NCI-H226 (cell line): ENCODE measurements at regions not wholly inside any gene's neighbourhood (a gene's known extent, or its start where the extent isn't known, plus 50 kb on each side); places are given as distances from the start of the nearest gene placed in this dataset.
"Not testable (repeated sequence)": the region's sequence is repeated elsewhere in the genome, so short reads cannot be mapped to it uniquely, and the experiment has no call there.

Source experiments
- DNase-seq: peaks from one replicate; pipeline ENCODE4 v3.0.0-alpha.2; 2015

DNA sequence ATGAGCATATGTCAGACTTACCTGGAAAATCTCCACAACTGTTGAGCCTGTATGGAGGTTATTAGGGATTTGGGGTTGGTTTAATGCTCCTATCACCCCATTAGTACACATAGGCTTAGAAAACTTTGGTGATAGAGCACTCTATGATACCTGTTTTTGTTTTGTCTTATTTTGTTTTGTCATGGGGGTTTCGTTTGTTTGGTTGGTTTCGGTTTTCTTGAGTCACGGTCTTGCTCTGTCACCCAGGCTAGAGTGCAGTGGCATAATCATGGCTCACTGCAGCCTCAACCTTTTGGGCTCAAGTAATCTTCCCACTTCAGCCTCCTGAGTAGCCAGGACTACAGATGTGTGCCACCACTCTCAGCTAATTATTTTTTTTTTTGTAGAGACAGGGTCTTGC lies 70.0 kb downstream of the MZT1 start:
- DNase-seq: no peak

DNA sequence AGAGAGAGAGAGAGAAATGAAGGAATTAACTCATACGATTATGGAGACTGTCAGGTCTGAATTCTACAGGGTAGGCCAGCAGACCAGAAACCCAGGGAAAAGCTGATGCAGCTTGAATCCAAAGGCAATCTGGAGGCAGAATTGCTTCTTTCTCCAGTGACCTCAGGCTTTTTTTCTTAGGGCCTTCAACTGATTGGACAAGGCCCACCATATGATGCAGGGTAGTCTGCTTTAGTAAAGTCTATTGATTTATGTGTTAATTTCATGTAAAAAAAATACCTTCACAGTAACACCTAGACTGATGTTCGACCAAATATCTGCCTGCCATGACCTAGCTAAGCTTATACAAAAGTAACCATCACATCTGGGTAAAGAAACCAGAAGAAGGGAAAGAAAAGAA lies 71.1 kb downstream of the MZT1 start:
- DNase-seq: no peak

DNA sequence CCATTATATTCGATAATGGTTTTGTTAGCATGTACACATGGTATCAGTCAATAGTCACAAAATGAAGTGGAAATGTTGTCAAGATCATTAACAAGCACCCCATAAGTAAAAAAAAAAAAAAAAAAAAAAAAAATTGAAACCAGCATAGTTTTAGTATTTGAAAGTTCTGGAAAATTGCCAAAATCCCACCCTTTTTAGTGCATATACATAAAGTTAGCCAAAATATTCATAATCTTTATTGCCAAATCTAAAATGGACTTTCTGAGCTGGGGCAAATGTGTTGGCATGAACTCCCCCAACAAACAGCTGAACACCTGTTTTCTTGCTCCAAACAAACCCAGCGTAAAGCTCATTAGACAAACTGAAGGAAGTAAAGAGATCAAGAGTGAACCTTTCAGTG lies 73.9 kb downstream of the MZT1 start:
- DNase-seq: no peak

DNA sequence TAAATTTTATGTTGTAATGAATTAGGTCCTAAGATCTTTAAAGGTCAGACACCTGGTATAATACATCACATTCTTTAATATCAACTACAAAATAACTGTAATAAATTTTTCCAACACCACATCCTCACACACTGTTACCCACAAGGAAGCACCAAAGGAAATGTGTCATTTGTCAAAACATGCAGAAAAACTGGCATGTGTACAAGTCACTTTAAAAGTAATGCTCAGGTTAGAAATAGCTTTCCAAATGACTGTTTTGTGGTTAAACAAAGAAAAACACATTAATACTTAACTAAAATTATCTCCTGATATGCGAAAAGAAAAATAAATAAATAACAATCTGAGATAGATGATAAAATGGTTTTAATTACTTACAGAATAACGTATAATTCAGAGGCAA lies 74.7 kb downstream of the MZT1 start:
- no peak for DNase-seq

DNA sequence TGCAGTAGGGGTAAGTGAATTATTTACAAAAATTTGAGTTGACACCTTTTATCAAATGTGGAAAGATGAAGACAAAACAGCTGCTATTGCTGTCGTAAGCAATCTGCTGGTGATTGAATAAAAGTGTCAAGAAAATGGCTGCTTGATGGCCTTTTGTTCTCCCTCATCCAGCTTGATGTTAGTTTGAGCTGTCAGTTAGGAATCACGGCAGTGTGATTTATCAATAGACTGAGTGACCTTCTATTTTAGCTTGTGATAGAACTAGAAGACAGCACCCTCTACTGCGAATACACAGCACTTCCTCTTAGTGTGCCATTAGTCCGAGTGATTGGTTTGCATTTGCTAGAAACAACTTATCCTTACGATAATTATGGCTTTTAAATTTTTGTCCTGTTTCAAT lies 76.3 kb downstream of the MZT1 start:
- no peak for DNase-seq

DNA sequence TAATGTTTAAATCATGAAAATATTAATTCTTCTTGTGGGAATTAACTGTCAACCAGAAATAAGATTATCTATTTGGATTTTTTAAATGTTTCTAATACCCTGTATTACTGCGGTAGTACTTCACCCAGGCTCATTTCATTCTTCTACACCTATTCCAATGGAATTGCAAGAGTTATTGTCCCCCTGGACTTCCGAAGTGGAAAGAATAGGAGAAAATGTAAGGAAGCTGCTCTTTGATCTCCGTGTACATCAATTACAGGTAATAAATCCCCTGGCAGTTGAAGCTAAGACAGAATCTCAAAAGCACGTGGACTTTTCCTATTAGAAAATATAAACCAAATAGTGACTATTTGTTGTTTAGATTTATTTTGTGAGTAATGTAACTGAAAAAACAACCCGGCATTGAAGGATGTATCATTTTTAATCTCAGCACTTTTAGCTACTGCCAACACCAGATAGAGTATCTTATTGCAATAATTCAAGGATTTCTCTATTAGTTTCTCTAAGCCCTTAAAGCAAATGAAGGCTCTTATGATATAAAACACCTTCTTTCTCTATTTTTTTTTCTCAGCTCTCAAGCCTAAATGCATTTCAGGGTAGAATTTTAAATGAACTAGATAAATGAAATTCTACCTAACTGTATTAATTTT lies 77.3 kb downstream of the MZT1 start:
- no peak for DNase-seq

DNA sequence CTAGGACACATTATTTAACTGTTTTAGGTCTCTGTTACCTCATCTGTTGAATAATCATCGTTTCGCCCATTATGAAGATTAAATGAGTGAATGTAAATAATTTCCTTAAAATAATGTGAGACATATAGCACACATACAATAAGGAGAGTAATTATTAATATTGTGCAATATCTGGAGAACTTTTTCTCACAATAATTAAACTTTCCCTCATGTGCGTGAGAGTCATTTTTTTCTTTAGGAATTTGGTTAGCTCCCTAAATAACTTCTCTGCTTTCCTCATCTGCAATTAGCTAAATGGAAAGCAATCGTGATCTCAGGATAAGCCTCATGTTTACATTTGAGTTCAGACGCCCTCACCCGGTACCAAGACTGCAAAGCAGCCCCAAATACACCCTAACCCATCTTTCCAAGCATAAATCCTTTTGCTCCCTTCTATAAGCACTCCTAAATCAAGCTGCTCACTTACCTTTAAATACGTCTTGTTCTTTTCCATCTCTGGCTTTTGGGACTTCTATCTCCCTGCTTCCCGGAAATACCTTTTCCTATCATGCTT lies 78.8 kb downstream of the MZT1 start:
- no peak for DNase-seq

DNA sequence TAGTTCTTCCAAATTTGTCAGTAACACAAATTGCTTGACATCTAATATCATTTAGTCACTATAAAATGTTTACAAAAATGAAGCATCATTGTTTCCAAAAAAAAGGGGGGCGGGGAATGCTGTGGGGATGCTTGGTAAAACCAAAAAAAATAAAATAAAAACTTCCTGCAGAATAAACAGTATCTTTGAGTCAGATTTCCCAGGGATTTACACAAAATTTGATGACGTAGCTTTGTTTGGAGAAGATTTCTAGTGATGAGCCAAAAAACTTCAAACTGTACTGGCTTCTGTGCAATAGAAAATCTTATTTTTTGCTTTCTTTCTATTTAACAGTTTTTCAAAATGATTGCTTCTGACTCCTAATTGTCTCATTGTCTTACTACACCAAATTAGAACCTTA lies 80.0 kb downstream of the MZT1 start:
- DNase-seq: no peak

DNA sequence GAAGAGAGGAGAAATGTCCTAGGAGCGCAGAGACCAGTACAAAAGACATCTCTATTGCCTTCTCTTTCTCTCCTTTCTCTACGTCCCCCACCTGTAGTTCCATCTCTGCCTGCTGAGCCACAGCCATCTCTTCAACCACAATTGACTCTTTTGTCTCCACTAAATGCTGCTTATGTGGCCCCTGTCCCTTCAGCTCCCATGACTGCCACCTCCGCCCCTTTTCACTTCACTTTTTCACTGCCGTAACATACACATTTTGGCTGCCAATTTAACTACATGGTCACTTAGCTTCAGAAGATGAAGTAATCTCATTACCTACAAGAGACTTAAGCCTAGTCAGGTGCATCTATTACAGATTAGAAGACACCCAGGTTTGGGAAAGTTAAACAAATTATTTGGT lies 81.9 kb downstream of the MZT1 start:
- no peak for DNase-seq

DNA sequence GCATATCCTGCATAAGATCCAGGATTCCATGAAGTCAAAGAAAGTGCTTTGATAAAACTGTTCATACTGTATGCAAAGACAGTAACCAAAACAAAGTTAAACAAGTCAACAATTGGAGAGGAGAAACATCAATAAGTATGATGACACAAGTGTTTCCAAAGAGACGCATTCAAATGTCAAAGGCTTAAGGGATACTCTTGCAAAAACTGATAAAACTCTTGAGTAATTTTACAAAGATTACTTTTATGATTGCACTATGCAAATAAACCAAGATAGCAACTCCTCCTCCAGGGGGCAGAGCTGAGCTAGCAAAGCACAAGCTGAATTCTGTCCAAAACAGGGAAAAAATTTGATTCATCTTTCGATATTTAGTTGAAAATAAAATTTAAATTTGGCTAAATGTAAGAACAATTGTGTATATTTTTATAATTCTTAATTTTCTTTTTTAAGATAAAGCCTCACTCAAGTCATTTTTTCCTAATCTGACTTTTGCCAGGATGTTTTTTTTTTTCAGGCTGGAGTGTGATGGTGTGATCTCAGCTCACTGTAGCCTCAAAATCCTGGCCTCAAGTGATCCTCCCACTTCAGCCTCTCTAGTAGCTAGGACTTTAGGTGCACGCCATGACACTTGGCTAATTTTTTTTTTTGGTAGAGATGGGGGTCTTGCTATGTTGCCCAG lies 84.0 kb downstream of the MZT1 start:
- no peak for DNase-seq

DNA sequence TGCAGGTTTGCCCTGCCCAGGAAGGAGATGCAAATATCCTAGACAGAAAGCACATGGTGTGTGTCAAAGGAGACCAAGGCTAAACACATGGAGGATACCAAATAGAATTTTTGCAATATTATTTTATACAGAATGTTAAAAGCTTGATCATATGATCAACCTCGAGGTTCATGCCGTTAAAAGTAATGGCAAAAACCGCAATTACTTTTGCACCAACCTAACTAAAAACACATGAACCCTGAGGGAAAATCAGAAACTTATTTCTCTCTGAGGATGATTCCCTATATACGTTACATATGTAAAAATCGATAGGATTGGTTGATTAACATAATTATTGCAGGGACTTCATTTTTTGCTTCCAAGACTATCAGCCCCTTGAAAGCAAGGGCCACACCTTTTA lies 88.1 kb downstream of the MZT1 start:
- DNase-seq: no peak

DNA sequence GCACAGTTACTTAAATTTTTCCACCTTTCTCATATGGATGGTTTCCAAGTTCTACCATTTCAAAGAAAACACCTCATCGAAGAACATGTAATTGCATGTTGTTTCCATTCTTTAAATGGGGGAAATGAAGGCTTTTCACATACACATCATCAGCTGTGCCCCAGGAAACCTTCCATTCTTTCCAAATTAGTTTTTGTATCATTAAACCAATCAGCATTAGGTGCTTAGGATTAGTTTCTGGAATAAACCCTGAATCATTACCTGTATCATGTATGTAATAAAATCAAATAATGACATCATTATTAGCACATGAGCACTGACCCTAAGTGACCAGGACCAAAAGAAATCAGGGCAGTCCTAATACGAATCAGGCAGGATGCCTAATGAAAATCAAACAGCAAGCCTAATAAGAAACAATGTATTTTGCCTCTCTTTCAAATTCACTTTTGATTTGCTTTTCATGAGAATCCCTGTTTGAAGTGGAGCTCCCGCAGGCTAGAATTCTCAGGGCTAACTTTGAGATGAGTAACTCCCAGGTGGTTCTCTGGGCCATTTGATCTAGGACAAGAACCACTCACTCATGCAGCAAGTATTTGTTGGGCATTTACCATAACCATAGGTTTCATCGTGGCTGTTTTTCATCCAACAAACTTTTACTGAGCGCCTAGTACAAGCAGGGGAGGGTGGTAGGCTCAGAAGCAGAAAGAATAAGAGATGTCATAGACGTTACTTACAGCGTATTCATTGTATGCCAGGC lies 89.2 kb downstream of the MZT1 start:
- DNase-seq: peak; percentile 5

DNA sequence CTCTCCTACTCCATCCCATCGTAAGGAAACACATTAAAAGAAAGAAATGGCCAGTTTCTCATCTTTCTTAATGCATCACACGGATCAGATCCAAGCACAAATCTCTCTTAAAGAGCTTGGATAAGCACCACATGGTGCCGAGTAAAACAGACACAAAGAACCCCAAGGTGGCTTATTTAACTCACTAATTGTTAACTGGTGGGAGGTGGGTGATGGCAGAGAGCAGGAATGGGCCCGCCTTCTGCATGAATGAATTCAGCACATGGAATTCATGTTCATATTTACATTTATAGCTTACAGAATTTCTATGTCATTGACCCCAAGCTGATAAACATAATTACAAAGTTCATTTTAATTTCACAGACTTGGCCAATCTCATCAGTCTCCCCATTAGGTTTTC lies 89.9 kb downstream of the MZT1 start:
- DNase-seq: no peak

DNA sequence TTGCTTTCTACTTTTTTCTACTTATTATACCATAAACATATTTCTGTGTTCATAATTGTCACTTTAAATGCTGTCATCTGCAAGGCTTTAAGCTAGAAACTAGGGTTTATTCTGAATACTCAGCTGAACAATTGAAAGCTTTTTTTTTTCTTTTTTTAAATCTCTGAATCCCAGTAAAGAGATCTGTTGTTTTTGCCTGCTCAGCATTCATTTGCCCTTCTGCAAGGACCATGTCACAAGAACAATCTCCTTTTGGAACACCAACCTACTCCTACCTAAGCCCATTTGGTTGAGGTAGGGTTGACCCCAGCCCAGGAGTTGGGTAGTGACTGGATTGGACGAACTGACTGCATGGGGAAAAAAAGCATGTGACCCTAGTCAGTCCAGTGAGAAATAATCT lies 92.6 kb downstream of the MZT1 start:
- DNase-seq: no peak

DNA sequence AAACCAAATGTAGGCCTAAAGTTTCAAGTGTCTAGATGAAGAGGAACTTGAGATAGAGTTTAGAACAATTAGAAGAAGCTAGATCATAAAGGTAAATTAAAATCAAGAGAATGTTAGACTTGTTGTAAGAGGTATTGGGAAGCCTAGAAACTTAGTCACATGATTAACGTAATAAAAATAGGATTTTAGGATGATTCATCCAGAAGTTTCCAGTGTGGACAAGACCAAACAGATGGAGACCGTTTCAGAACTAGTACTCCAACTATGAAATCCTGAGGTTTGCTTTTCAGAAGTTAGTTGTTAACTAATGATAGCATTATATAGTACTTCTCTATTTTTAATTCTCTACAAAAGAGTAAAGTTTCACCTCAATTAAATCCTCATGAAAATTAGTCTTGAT lies 104.9 kb downstream of the MZT1 start:
- no peak for DNase-seq

DNA sequence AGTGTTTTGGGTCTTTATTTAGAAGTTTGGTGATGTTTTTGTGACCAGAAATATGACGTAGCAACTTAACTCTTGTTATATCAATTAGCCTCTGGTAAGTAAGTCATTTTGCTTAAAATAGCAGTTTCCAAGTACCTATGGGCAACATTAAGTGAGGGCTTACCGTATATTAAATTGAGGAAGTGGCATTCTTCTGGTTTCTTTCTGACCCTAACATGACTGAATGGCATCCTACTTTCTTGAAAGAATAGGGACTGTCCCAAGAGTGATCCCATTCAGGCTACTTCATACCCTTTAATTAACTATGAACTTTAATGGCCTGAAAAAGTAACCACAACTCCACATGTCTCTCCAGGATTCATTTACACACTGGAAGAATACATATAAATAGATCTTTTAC lies 106.6 kb downstream of the MZT1 start:
- DNase-seq: no peak

DNA sequence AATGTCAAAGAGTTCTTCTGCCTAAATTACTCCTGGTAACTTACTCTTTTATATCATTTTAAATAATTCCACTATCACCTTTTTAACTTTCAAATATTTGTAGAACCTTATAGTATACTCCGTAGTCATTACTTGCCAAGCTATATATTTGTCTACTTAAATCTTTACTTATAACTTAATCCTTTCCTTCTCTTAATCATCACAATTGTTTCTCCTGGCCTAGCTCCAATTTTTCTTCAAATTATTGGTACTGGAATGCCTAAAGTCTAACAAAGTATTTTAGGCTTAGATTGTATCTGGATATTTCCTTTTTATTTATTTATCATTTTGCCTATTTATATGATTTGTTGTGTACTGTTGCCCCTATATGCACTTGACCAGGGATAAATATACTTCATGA lies 109.5 kb downstream of the MZT1 start:
- no peak for DNase-seq

DNA sequence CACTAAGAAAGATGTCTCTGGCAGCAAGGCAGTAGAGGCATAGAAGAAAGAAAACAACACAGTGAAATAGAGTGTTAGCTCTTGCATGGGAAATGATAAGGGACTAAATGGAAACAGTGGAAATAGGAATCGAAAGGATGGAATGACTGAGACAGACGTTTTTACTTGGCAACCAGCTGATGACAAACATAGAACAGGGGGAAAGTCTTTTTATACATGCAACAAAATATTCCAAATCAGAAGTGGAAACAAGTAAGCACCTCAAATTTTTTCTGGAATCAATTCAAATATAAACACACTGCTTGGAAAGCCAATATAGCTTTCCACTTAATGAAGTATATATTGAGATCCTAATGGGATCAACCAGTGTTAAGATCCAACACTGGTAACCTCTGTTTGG lies 110.2 kb downstream of the MZT1 start:
- DNase-seq: no peak

DNA sequence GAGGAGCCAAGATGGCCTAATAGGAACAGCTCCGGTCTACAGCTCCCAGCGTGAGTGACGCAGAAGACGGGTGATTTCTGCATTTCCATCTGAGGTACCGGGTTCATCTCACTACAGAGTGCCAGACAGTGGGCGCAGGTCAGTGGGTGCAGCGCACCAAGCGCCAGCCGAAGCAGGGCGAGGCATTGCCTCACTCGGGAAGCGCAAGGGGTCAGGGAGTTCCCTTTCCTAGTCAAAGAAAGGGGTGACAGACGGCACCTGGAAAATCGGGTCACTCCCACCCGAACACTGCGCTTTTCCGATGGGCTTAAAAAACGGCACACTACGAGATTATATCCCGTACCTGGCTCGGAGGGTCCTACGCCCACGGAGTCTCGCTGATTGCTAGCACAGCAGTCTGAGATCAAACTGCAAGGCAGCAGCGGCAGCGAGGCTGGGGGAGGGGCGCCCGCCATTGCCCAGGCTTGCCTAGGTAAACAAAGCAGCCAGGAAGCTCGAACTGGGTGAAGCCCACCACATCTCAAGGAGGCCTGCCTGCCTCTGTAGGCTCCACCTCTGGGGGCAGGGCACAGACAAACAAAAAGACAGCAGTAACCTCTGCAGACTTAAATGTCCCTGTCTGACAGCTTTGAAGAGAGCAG lies 117.1 kb downstream of the MZT1 start:
- DNase-seq: not testable (repeated sequence)

DNA sequence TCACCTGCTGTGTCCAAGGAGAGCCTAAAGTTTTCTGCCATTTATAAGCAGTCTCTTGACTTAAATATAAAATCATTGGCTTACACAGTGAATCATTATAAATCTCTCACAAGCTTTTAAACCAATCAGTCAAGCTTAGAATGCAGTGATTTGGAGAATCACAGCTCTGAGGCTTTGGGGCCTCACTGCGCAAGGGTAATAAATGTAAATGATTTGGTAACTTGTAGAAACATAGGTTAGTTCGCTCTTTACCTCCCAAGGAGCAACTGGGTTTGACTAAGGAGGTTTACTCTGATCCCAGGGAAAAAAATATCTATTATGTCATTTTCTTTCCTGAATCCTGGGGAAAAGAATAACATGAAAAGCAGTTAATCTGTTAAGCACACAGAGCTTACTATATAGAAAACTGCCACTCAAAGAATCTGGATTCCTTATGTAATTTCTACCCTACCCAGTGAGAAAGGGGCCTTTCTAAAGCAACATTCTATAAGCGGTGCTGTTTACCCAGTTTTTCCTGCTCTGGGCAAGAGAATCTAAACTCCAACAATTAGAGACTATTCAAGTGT lies 128.2 kb downstream of the MZT1 start:
- DNase-seq: no peak

DNA sequence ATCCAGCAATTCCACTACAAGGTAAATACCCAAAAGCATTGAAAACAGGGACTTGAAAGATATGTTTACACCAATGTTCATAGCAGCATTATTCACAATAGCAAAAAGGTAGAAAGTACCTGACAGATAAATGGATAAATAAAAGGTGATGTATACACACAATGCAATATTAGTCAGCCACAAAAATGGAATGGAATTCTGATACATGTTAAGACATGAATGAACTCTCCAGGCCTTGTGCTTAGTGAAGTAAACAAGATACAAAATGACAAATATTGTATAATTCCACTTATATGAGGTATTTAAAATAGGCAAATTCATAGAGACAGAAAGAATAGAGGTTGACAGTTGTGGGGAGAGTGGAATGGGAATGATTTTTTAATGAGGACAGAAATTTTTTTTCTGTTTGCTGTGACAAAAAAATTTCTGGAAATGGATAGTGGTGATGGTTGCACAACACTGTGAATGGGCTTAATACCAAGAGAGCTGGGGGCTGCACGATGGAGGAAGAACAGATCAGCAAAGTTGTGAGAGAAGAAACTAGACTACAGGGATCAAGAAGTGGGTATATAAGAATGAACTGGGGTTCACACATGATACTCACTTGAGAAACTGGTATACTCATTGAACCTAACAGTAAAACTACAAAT lies 137.2 kb downstream of the MZT1 start:
- no peak for DNase-seq

DNA sequence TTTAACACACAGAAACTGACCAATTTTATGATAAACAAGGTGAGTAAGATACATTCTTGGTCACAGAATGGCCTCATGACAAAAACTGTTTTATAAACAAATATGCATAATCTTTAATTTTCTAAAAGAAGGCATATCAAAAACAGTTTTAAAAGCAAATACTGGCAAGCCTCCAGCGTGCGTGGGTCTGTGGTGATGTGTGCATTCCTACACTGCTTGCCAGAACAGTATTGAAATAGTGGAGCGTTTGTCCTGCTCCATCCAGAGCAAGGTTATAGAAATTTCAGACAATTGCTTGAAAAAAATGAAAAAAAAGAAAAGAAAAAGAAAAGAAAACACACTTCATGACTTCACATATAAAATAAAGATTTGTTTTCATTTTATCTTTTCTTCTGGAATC lies 140.9 kb downstream of the MZT1 start:
- no peak for DNase-seq

DNA sequence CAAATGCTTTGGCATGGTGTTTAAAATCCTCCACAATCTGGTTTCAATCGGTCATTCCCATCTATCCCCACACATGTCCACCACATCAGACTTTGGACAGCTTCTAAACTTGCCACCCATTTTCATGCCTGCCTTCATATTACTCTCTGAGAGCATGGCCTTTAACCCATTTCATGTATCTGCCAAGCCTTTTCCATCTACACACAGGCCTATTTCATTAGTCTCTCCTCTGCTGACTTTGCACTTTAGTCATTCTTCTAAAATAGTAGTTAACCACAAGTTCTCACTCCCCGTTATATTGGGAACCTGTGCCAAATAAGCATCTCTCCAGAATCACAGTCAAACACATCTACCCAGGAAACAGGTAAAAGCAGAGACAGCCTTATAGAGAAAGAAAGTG lies 142.2 kb downstream of the MZT1 start:
- DNase-seq: no peak
